GM18909 (cell line): ENCODE measurements at regions not wholly inside any gene's neighbourhood (a gene's known extent, or its start where the extent isn't known, plus 50 kb on each side); places are given as distances from the start of the nearest gene placed in this dataset.
"Not testable (repeated sequence)": the region's sequence is repeated elsewhere in the genome, so short reads cannot be mapped to it uniquely, and the experiment has no call there.

ENCODE experiments used
- ATAC-seq: cut with Tn5 transposase; IDR thresholded peaks from one replicate; pipeline ENCODE4 v1.9.1; 2021; ENCODE audit warnings: mild to moderate bottlenecking; ENCODE audit not compliant: unreplicated experiment, poor library complexity

- ATAC-seq, result no peak
Measured at GRCh38 chr1:95653618-95654017, 419.6 kb downstream of the RWDD3 start.

- ATAC-seq, result no peak
Measured at GRCh38 chr1:95655321-95656020, 421.5 kb downstream of the RWDD3 start.

- ATAC-seq, result no peak
Measured at GRCh38 chr1:95657248-95657647, 423.2 kb downstream of the RWDD3 start.

DNA sequence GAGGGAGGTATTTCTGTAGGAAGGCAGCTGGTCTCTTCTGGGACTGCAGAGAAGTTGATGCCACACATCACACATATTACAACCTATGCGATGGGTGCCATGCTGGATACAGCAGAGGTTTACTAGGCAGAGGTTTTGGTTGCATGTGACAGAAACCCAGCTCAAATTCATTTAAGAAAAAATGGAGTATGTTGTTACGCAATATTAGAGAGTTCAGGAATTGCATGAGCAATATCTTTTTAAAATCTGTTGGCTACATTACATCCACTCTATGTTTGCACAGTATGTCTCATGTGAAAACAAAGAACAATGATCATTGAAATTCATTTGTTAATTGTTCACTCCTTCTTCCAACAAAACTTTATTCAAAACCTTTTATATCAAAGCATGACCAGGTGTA is 425.2 kb downstream of the RWDD3 start:
- ATAC-seq, result no peak

- ATAC-seq, result no peak
Measured at GRCh38 chr1:95659588-95659987, 425.6 kb downstream of the RWDD3 start.

DNA sequence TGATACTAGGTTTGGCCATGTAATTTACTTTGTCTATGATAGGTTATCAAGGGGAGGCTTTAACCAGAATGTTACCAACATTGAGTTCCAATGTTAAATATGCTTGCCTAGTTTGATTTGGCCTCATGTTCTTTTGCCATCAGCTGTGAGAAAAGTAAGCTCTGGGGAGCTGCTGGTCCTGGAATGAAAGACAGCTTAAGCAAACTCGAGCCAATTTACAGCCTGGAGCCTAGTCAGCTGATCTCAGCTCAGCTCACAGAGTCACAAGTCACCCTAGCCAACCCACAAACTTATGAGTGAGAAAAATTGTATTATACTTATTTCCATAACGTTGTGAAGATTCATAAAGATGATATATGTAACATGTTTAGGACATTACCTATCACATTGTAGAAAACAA is 426.7 kb downstream of the RWDD3 start:
- no peak for ATAC-seq

DNA sequence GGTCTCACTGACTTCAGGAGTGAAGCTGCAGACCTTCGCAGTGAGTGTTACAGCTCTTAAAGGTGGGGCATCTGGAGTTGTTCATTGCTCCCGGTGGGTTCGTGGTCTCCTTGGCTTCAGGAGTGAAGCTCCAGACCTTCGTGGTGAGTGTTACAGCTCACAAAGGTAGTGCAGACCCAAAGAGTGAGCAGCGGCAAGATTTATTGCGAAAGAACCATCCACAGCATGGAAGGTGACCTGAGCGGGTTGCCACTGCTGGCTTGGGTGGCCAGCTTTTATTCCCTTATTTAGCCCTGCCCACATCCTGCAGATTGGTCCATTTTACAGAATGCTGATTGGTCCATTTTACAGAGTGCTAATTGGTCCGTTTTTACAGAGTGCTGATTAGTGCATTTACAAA is 429.5 kb downstream of the RWDD3 start:
- not testable (repeated sequence) for ATAC-seq

GRCh38 chr1:95668165-95668564 is 434.2 kb downstream of the RWDD3 start:
- ATAC-seq, result no peak

- not testable (repeated sequence) for ATAC-seq
Measured at GRCh38 chr1:95669638-95670037, 435.6 kb downstream of the RWDD3 start.

DNA sequence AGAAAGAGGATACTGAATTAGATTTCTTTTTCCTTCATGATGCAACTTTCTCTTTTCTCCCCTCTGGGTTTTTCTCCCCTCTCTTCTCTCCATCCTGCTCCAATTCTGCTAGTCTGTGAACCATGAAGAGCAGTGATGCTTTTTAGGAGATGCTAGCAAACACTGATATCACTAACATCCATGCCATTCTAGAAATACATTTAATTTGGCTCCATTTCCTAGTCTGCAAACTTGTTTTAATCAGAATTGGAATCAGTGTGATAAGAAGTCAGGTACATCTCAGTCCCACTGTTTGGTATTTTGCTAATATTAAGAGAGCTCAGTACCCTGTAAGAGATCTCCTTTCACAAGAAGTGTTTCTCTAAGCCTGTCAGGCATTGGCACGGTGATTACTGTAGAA is 437.1 kb downstream of the RWDD3 start:
- ATAC-seq, result no peak

DNA sequence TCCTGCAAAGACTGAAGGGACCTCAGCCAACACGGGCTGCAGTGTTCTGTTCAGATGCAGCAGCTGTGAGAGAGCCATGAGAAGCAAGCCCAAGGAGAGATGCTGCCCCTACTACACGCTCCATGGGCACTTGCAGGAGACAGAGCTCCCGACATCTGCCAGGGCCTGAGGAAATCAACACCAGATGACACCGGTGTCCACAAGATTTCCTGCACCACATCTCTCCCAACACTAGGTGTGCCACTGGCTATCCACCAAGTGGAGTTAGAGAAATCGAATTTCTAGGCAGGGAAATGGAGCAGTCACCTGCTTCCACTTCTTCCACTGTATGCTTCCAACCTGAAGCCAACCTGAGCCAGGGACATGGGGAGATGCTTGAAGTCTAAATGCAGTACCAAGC is 445.3 kb downstream of the RWDD3 start:
- no peak for ATAC-seq

GRCh38 chr1:95685081-95685480 is 451.1 kb downstream of the RWDD3 start:
- ATAC-seq, result no peak

- ATAC-seq, result no peak
Measured at GRCh38 chr1:95686217-95686616, 452.2 kb downstream of the RWDD3 start.

GRCh38 chr1:95699149-95699953 is 465.3 kb downstream of the RWDD3 start:
- no peak for ATAC-seq

GRCh38 chr1:95701450-95702173 is 467.6 kb downstream of the RWDD3 start:
- ATAC-seq, result no peak

DNA sequence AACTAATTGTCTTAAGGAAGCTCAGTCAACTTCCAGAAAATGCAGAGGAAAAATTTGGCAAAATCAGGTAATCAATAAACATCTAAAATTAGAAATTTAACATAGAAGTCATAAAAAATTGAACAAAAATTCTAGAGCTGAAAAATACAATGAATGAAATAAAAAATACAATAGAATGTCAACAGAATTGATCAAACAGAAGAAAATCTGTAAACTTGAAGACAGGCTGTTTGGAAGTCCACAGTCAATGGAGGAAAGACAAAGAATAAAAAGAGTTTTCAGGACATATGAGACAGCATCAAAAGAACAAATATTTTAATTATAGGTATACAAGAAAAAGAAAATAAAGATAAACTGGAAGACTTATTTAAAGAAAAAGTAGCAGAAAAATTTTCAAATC is 469.0 kb downstream of the RWDD3 start:
- no peak for ATAC-seq

DNA sequence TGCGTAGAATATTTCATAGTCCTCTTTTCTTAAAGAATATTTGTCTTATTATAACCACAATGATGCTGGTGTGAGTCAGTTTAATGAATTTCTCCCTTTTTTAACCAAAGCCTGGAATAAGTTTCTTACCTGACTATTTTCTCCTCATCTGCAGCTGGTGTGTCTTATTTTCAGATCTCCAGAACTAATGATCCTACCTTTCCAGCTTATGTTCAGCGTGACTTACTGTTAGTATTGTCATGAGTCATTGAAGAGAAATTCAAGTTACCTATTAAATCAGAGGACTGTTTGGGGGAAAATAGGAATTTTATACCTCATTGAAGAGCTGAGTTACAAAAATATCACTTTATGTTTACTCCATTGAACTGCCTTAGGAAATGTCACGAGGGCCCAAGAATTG is 482.1 kb downstream of the RWDD3 start:
- no peak for ATAC-seq

DNA sequence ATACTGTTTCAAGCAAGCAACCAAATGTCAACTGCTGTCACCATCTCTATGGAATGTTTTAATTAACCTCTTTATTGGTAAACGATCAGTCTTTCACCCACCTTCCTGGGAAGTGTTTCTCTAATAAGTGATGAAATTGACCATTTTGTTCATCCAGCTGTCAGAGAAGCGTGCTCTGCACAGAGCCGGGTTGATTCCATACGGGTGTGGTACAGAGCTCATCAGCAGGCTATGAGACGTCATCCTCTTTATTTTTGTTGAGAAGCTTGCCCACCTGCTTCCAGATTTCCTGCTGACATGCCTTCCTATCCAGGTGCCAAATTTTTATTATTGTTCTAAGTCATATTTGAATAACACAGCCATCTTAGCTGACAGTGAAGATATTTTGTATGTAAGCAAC is 482.5 kb downstream of the RWDD3 start:
- no peak for ATAC-seq

DNA sequence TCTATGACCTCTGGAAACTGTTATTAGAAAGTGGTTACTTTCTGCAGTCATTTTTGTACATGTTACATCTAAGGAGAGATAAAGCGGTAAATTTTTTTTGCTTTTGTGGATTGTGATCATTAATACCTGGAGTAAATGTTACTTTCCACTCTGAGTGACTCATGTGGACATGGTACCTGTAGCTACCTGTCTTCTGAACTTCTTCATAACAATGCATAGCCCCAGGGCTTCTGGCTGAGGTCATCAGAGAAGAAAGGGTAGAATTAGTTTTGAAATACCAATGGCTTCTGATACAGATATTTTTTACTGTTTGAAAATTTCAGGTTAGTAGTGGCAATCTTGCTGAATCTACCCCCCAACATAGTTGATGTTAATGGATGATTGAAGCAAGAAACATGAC is 489.3 kb downstream of the RWDD3 start:
- no peak for ATAC-seq

DNA sequence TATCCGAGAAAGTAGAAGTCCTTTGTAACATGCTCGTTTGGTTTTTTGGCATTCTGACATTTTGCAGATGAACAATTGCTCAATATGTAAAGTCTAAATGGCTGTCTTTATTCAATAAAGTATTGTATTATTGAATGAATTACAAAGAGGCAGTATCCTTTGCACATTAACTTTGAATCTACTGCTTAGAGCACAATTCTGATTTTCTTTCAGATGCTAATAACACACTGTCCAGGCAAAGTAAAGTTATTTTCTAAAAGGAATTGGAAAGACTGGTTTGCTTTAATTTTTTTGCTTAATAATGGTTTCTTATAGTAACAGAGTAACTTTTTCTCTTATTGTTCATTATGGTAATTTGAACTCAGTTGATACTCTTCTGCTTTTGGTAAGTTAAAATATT is 494.8 kb downstream of the RWDD3 start:
- no peak for ATAC-seq

DNA sequence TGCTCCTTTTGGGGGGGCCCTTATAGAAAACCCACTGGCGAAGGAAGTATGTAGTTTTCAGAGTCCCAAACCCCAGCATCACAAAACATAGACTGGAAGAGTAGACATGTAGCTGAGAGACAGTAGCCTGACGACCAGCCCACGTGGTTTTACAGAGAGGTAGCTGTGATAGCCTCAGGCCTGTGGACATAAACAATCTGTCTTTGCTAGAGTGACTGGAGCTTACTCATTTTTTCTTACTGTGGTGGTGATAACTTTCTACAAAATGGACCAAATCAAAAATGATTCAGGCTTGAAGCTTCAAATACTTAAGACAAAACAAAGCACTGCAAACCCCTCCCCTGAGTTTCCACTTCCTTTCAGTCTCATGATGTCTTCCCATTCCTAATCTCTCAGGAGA is 497.0 kb downstream of the RWDD3 start:
- ATAC-seq, result no peak
